ENCODE measurements at regions not wholly inside any gene's neighbourhood (a gene's known extent, or its start where the extent isn't known, plus 50 kb on each side); places are given as distances from the start of the nearest gene placed in this dataset.

DNA sequence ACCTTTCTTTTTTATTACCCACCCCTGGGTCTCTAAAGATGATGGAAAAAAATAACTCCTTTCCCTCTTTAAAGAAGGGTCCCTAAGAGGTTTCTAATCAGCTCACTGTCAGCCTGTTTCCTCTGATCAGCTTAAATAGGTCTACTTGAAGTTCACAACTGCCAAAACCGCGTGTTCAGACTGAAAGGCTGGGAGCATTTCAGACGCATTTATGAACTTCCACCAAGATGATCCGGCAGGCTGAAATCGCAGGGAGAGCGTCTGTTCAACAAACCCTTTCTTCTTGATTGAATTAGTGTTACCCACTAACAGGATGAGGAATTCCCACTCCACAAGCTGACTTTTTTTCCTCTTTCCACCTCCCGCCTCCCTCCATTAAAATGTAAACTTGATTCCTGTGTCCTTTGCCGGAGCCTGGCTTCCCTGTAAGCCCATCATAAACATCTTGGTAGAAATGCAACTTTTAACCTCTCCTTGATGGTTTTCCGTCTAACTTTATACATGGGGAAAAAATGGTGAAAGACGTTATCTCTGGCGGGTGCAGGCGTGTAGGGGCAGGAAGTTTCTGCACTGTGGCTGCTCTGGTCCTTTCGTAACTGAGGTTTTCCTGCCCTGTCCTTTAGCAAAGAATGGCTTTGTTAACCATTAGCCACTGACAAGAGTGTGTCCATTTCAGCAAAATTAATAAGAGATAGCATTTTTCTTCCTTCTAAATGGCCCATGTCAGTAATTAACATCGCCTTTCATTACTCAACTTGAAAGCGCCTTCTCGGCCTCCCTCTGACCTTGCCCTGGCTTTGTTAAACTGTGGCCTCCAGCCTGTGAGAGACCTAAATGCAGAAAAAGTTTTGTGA is 130.7 kb downstream of the BAMBI start:
- Histone ChIP-seq H3K36me3 (ENCODE audit: insufficient read depth) (no peaks in the 10 kb centered on the region), H3K79me2 (replicated peaks; ENCODE audit: insufficient read depth) (no peaks in the 10 kb centered on the region), H2AFZ (peak overlapping the region; percentile 34), H3K4me2 (peak overlapping the region; percentile 74), H3K4me3 (peak overlapping the region; percentile 18; the same call in 1 of the 2 replicates), H3K27ac (ENCODE audit: low read depth) (peak overlapping the region; percentile 18; the same call in 1 of the 2 replicates), H3K27me3 (ENCODE audit: insufficient read depth) (no peaks in the 10 kb centered on the region), H3K4me1 (ENCODE audit: insufficient read depth) (peaks cover 68% of the 10 kb centered on the region), H3F3A (replicated peaks; ENCODE audit: low read depth) (no peaks in the 10 kb centered on the region; the same call in 1 of the 2 replicates), H4K20me1 (replicated peaks; ENCODE audit: insufficient read depth) (no peaks in the 10 kb centered on the region), H3K9me2 (ENCODE audit: insufficient read depth) (peaks cover 6% of the 10 kb centered on the region; the same call in 1 of the 2 replicates)
- Mint-ChIP-seq H3K27me3 (ENCODE audit: insufficient read depth, low read depth, poor library complexity) (peaks cover 5% of the 10 kb centered on the region), H3K9me3 (no peaks in the 10 kb centered on the region; the same call in 2 of the 3 replicates), H3K36me3 (ENCODE audit: low read depth) (no peaks in the 10 kb centered on the region), H3K4me3 (peak overlapping the region; percentile 22; the same call in 2 of the 3 replicates), H3K27ac (peak overlapping the region; percentile 79), H3K4me1 (peaks cover 65% of the 10 kb centered on the region)
- ATAC-seq (peak; percentile 42), DNase-seq (ENCODE audit: low spot score) (no peak)
- TF ChIP-seq CREB1 (CRISPR knock-in tag; IDR thresholded peaks at IDR 0.05; ENCODE audit: low read depth) (no peak), ZNF114 (CRISPR knock-in tag; IDR thresholded peaks at IDR 0.05) (no peak), STAT1 (IDR thresholded peaks at IDR 0.05; ENCODE audit: unreplicated experiment) (no peak), EZH2 (IDR thresholded peaks at IDR 0.05; ENCODE audit: low read depth, unreplicated experiment) (no peak), EZH2phosphoT487 (IDR thresholded peaks at IDR 0.05; ENCODE audit: unreplicated experiment) (no peak), JUNB (IDR thresholded peaks at IDR 0.05; ENCODE audit: unreplicated experiment) (no peak), NANOG (IDR thresholded peaks at IDR 0.05; ENCODE audit: borderline replicate concordance) (no peak), ZNF331 (CRISPR knock-in tag; IDR thresholded peaks at IDR 0.05; ENCODE audit: low read depth) (no peak), POLR2AphosphoS5 (IDR thresholded peaks at IDR 0.05; ENCODE audit: low read depth) (no peak)
- TF ChIP-seq, protein P1, sequence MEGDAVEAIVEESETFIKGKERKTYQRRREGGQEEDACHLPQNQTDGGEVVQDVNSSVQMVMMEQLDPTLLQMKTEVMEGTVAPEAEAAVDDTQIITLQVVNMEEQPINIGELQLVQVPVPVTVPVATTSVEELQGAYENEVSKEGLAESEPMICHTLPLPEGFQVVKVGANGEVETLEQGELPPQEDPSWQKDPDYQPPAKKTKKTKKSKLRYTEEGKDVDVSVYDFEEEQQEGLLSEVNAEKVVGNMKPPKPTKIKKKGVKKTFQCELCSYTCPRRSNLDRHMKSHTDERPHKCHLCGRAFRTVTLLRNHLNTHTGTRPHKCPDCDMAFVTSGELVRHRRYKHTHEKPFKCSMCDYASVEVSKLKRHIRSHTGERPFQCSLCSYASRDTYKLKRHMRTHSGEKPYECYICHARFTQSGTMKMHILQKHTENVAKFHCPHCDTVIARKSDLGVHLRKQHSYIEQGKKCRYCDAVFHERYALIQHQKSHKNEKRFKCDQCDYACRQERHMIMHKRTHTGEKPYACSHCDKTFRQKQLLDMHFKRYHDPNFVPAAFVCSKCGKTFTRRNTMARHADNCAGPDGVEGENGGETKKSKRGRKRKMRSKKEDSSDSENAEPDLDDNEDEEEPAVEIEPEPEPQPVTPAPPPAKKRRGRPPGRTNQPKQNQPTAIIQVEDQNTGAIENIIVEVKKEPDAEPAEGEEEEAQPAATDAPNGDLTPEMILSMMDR (conservative IDR thresholded peaks at IDR 0.05; ENCODE audit: low read depth in 2 of 2): no peak
- TF ChIP-seq, protein P2, sequence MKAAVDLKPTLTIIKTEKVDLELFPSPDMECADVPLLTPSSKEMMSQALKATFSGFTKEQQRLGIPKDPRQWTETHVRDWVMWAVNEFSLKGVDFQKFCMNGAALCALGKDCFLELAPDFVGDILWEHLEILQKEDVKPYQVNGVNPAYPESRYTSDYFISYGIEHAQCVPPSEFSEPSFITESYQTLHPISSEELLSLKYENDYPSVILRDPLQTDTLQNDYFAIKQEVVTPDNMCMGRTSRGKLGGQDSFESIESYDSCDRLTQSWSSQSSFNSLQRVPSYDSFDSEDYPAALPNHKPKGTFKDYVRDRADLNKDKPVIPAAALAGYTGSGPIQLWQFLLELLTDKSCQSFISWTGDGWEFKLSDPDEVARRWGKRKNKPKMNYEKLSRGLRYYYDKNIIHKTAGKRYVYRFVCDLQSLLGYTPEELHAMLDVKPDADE (IDR thresholded peaks at IDR 0.05): no peak
- TF ChIP-seq, protein P3, sequence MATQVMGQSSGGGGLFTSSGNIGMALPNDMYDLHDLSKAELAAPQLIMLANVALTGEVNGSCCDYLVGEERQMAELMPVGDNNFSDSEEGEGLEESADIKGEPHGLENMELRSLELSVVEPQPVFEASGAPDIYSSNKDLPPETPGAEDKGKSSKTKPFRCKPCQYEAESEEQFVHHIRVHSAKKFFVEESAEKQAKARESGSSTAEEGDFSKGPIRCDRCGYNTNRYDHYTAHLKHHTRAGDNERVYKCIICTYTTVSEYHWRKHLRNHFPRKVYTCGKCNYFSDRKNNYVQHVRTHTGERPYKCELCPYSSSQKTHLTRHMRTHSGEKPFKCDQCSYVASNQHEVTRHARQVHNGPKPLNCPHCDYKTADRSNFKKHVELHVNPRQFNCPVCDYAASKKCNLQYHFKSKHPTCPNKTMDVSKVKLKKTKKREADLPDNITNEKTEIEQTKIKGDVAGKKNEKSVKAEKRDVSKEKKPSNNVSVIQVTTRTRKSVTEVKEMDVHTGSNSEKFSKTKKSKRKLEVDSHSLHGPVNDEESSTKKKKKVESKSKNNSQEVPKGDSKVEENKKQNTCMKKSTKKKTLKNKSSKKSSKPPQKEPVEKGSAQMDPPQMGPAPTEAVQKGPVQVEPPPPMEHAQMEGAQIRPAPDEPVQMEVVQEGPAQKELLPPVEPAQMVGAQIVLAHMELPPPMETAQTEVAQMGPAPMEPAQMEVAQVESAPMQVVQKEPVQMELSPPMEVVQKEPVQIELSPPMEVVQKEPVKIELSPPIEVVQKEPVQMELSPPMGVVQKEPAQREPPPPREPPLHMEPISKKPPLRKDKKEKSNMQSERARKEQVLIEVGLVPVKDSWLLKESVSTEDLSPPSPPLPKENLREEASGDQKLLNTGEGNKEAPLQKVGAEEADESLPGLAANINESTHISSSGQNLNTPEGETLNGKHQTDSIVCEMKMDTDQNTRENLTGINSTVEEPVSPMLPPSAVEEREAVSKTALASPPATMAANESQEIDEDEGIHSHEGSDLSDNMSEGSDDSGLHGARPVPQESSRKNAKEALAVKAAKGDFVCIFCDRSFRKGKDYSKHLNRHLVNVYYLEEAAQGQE (IDR thresholded peaks at IDR 0.05; ENCODE audit: unreplicated experiment): no peak
- TF ChIP-seq, protein P4, sequence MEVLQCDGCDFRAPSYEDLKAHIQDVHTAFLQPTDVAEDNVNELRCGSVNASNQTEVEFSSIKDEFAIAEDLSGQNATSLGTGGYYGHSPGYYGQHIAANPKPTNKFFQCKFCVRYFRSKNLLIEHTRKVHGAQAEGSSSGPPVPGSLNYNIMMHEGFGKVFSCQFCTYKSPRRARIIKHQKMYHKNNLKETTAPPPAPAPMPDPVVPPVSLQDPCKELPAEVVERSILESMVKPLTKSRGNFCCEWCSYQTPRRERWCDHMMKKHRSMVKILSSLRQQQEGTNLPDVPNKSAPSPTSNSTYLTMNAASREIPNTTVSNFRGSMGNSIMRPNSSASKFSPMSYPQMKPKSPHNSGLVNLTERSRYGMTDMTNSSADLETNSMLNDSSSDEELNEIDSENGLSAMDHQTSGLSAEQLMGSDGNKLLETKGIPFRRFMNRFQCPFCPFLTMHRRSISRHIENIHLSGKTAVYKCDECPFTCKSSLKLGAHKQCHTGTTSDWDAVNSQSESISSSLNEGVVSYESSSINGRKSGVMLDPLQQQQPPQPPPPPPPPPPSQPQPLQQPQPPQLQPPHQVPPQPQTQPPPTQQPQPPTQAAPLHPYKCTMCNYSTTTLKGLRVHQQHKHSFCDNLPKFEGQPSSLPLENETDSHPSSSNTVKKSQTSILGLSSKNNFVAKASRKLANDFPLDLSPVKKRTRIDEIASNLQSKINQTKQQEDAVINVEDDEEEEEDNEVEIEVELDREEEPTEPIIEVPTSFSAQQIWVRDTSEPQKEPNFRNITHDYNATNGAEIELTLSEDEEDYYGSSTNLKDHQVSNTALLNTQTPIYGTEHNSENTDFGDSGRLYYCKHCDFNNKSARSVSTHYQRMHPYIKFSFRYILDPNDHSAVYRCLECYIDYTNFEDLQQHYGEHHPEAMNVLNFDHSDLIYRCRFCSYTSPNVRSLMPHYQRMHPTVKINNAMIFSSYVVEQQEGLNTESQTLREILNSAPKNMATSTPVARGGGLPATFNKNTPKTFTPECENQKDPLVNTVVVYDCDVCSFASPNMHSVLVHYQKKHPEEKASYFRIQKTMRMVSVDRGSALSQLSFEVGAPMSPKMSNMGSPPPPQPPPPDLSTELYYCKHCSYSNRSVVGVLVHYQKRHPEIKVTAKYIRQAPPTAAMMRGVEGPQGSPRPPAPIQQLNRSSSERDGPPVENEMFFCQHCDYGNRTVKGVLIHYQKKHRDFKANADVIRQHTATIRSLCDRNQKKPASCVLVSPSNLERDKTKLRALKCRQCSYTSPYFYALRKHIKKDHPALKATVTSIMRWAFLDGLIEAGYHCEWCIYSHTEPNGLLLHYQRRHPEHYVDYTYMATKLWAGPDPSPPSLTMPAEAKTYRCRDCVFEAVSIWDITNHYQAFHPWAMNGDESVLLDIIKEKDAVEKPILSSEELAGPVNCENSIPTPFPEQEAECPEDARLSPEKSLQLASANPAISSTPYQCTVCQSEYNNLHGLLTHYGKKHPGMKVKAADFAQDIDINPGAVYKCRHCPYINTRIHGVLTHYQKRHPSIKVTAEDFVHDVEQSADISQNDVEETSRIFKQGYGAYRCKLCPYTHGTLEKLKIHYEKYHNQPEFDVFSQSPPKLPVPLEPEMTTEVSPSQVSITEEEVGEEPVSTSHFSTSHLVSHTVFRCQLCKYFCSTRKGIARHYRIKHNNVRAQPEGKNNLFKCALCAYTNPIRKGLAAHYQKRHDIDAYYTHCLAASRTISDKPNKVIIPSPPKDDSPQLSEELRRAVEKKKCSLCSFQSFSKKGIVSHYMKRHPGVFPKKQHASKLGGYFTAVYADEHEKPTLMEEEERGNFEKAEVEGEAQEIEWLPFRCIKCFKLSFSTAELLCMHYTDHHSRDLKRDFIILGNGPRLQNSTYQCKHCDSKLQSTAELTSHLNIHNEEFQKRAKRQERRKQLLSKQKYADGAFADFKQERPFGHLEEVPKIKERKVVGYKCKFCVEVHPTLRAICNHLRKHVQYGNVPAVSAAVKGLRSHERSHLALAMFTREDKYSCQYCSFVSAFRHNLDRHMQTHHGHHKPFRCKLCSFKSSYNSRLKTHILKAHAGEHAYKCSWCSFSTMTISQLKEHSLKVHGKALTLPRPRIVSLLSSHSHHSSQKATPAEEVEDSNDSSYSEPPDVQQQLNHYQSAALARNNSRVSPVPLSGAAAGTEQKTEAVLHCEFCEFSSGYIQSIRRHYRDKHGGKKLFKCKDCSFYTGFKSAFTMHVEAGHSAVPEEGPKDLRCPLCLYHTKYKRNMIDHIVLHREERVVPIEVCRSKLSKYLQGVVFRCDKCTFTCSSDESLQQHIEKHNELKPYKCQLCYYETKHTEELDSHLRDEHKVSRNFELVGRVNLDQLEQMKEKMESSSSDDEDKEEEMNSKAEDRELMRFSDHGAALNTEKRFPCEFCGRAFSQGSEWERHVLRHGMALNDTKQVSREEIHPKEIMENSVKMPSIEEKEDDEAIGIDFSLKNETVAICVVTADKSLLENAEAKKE (CRISPR knock-in tag; IDR thresholded peaks at IDR 0.05): no peak

Measured in GM23338 (cell line).